ENCODE measurements at regions not wholly inside any gene's neighbourhood (a gene's known extent, or its start where the extent isn't known, plus 50 kb on each side); places are given as distances from the start of the nearest gene placed in this dataset.
A peak's percentile ranks its signal among the peaks of the same experiment; 100 is the strongest.
"Not testable (repeated sequence)": the region's sequence is repeated elsewhere in the genome, so short reads cannot be mapped to it uniquely, and the experiment has no call there.

DNA sequence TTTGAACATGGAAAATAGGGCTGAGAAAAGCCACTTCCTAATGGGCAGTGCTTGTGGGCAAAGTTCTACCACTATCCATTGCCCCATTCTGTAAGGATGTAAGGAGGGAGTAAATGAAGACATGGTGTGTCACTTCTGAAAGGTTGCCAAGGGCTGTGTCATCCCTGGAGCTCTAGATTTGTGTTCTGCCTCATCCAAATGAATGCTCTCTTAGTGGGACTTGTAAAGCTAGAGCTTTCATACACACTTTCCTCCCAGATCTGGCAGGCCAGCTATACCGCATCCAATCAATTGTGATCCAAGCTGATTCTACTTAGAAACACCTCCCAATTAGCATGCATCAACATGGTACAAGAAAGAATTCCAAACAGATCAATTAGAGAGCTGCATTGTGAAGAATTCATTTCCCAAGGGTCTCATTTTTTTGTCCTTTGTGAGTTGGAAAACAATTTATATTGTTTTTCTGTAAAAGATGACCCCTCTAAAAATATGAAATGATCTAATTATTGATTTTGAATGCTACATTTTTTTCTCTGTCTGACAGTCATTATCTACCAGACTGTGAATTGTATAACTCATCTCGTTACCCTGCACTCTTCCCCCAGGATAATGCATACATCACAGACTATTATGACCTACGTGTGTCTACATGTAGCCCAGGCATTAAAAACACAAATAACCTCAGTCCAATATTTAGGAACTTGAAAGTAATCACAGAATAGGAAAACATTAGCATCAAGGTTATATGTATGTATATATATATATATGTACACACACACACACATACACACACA lies 117.1 kb upstream of the DUSP10 start:
- no peak for DNase-seq

- not testable (repeated sequence) for DNase-seq
Measured at GRCh38 chr1:221857094-221857444, 115.2 kb upstream of the DUSP10 start.

DNA sequence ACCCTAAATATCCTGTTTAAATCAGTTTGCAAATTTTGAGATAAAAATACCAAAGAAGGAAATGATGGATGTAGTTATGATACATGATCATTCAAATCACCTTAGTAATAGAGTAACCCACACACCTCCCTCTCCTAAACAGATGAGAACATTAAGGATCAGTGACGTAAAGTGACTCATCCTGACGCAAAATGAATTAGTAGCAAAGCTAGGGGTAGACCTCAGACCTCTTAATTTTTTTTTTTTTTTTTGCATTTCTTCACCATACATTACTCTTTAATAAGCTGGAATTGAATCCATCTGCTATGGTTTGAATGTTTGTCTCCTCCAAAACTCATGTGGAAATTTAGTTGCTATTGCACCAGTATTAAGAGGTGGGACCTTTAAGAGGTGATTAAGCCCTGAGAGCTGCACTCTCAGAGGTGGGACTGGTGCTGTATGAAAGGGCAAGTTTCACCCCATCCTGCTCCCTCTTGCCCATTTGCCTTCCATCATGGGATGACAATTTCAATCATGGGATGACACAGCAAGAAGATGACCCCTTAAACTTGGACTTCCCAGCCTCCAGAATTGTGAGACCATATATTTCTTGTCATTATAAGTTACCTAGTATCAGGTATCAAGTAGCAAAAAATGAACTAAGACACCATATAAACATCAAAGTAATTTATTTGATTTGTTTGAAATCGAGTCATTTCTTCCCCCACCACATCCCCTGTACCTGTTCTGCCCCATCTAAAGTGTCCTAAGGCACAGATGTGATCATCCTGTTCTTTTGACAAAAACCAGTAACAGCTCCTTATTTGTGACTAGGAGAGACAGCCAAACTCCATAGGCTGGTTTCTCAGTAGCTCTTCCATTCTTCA lies 114.6 kb upstream of the DUSP10 start:
- no peak for DNase-seq

- no peak for DNase-seq
Measured at GRCh38 chr1:221855156-221855555, 113.3 kb upstream of the DUSP10 start.

- DNase-seq = no peak
Measured at GRCh38 chr1:221851336-221851735, 109.4 kb upstream of the DUSP10 start.

DNA sequence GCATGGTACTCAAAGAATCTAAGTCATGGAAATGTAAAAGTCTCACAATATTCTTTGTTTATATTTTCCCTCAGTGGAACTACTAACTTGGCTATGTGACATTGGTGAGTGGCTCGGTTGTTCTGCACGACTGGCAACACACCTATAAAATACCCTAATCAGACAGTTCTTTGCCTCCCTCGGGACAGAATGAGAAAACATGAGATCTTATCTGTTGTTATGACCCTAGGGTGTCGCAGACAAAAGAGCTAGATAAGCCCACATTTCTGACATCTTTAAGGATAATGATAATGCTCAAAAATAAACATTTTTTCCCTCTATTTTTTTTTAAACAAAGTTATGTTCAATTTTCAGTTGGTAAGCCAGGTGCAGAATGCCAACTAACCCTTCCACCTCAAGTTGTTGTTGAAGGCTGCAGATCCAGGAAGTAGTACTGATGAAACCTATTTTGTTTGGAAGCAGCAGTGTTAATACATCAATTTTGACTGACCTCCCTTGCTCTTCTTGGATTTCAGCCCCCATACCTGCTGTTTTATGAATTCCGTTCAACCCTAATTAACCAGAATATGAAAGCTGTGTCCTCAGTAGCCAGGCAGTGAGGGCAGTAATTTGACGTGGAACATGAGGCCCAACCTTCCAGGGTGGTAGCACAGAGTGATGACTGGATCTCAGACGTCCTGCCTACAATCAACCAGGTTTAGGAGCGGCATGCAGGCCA lies 108.7 kb upstream of the DUSP10 start:
- DNase-seq = no peak

GRCh38 chr1:221849897-221850296 lies 108.0 kb upstream of the DUSP10 start:
- no peak for DNase-seq

- no peak for DNase-seq
Measured at GRCh38 chr1:221849110-221849509, 107.2 kb upstream of the DUSP10 start.

DNA sequence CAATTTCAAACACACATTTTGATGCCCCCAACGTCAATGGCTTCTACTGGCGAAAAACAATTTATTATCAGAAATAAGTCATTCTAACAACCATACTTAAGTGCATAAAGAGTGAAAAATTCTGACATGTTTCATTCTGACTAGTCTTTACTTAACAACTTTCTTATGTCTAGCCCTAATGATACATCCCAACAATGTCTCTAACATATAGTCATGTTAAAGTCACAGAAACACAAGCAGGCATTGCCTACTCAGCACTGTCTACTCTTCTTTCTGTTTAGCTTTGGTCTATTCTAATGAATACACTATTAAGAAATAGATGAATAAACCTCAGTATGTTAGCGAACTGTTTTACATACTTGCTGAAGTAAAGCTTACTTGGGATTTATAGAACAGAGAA lies 105.8 kb upstream of the DUSP10 start:
- no peak for DNase-seq

GRCh38 chr1:221845650-221846371 lies 103.9 kb upstream of the DUSP10 start:
- DNase-seq = no peak

GRCh38 chr1:221841983-221842335 lies 100.1 kb upstream of the DUSP10 start:
- DNase-seq = no peak

- DNase-seq = no peak
Measured at GRCh38 chr1:221841251-221841982, 99.5 kb upstream of the DUSP10 start.

- DNase-seq = no peak
Measured at GRCh38 chr1:221840511-221841243, 98.8 kb upstream of the DUSP10 start.

- DNase-seq = peak; percentile 38
Measured at GRCh38 chr1:221839782-221840395, 98.0 kb upstream of the DUSP10 start.

DNA sequence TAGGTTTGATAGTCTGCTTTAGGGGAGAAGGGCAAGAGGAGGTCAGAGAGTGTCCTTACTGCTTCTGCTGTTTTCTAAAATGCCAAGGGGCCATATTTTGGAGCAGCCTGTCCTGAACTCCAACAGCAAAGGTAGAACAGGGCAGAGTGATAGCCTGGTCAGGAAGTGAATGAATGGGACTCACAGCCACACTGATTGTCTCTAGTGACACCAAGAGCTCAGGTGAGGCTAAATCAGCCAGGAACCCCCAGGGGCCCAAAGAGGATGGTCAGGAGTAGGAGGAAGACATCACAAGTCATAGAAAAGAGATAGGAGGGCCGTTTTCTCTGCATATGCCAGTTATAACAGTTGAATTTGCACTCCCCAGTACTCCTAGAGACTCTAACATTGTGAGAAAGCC lies 97.4 kb upstream of the DUSP10 start:
- DNase-seq = no peak

GRCh38 chr1:221837896-221838295 lies 96.0 kb upstream of the DUSP10 start:
- DNase-seq = no peak

DNA sequence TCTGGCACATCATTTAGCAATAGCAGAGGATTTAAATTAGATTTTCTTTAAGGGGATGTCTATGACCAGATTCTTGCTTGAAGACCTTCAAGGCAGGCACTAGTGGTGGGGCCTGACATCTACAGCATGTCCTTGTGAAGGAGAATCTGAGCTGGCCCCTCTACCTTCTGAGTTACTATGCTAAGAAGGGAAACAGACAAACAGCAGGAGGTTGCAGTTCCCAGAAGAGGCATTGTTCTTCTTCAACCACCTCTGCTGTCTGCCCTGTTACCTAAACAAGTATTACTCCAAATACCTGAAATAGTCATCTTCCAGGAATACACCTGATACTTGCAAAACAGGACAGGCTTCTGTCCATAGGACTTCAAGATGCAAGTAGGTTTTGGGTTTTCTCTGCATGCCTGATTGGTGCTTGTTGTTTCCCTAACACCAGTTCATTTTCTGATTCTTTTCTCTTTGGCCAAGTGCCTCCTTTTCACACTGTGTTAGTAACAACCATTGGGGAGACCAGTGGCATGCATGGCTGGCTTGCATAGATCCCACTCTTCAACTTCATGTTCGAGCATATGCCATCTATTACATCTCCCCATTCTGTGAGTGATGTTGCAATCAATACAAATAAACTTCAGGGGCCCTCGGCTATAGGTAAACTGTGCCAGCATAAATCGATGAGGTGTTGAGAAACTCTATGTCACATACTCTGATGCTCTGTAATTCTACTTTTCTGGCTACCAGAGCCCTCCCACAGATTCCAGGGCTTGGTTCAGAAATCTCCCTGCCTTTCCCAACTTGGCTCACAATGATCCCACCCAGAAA lies 93.0 kb upstream of the DUSP10 start:
- no peak for DNase-seq

- no peak for DNase-seq
Measured at GRCh38 chr1:221832617-221833016, 90.7 kb upstream of the DUSP10 start.

GRCh38 chr1:221832151-221832550 lies 90.3 kb upstream of the DUSP10 start:
- no peak for DNase-seq
